Mesothelial cell of epicardium (in vitro differentiated cells): ENCODE measurements at regions not wholly inside any gene's neighbourhood (a gene's known extent, or its start where the extent isn't known, plus 50 kb on each side); places are given as distances from the start of the nearest gene placed in this dataset.

Experiments used
- DNase-seq, 2 experiments: peaks; one replicate each; pipeline ENCODE4 v3.0.0; 2021; ENCODE audit warnings: low spot score in 2 of 2; ENCODE audit not compliant: unreplicated experiment in 2 of 2
- H3K27ac Mint-ChIP-seq: 2 replicates; pipeline ENCODE4 v1.8.0; 2021; ENCODE audit warnings: mixed read lengths
- H3K27me3 Mint-ChIP-seq: 2 replicates; pipeline ENCODE4 v1.8.0; 2021; ENCODE audit warnings: low read depth, mixed read lengths
- H3K36me3 Mint-ChIP-seq: 2 replicates; pipeline ENCODE4 v1.8.0; 2021; ENCODE audit warnings: mixed read lengths
- H3K4me1 Mint-ChIP-seq: 2 replicates; pipeline ENCODE4 v1.8.0; 2021; ENCODE audit warnings: mixed read lengths
- H3K4me3 Mint-ChIP-seq: 2 replicates; pipeline ENCODE4 v1.8.0; 2021; ENCODE audit warnings: mild to moderate bottlenecking, moderate library complexity, mixed read lengths
- H3K9me3 Mint-ChIP-seq: 2 replicates; pipeline ENCODE4 v1.8.0; 2021; ENCODE audit warnings: mixed read lengths
- CTCF ChIP-seq: fragments of 200-600 bp; sonication (generic); IDR thresholded peaks from one replicate; pipeline ENCODE4 v1.5.0; 2021; ENCODE audit warnings: antibody characterized with exemption; ENCODE audit not compliant: unreplicated experiment

DNA sequence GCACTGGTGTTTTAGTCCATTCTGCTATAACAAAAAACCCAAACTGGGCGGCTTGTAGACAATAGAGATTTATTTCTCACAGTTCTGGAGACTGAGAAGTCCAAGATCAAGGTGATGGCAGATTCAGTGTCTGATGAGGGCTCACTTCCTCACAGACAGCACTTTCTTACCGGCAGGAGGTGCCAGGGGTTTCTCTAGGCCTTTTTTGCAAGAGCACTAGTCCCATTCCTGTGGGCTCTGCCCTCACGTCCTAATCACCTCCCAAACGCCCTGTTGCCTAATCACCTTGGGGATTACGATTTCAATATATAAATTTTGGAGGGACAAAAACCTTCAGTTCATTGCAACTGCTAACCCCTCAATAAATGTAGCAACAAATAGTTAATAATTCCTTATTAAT lies 140.0 kb upstream of the SGK1 start:
- Mint-ChIP-seq H3K4me3 (no peak overlapping the region), H3K9me3 (peaks cover 6% of the 10 kb centered on the region)
- no peak for TF ChIP-seq CTCF

GRCh38 chr6:134456226-134456625 lies 138.3 kb upstream of the SGK1 start:
- Mint-ChIP-seq H3K4me1 (peaks cover 30% of the 10 kb centered on the region), H3K4me3 (no peak overlapping the region), H3K27ac (no peak overlapping the region), H3K27me3 (no peaks in the 10 kb centered on the region), H3K9me3 (peaks cover 6% of the 10 kb centered on the region), H3K36me3 (no peaks in the 10 kb centered on the region)
- DNase-seq, result no peak
- TF ChIP-seq CTCF, result no peak

More for the DNA sequence above, 140.0 kb upstream of the SGK1 start:
- Mint-ChIP-seq H3K36me3 (no peaks in the 10 kb centered on the region), H3K4me1 (peaks cover 25% of the 10 kb centered on the region), H3K27ac (no peak overlapping the region), H3K27me3 (no peaks in the 10 kb centered on the region)
- DNase-seq, result no peak

DNA sequence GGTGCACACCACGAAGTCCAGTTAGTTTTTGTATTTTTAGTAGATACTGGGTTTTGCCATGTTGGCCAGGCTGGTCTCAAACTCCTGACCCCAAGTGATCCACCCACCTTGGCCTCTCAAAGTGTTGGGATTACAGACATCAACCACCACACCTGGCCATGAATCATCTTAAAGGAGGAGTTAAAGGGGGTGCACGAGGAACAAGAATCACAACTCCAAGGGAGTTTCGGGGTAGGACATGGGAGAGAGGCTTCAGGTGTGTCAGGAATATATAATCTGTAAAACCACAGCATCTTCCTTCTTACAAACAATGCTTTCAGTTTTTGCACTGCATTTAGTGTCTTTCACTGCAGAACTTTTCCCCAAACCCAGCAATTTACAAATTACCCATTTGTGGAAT lies 137.4 kb upstream of the SGK1 start:
- no peaks in the 10 kb centered on the region for H3K27me3 Mint-ChIP-seq

DNA sequence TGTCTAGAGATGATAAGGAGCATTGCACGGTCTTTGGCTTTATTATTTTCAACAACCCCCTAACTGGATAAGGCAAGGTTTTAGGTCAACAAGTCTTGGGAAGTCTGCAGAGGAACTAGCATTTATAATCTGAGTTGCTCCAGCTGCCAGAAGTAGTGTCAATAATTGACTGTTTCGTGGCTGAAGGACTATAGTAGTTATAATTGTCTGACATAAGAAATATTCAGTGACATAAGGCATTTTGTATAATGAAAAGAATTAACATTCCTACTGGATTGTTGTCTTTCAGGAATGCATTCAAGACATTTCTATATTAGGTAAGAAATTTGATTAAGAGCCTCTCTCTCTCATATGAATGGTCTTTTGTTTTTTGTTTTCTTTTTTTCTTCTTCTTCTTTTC lies 136.9 kb upstream of the SGK1 start:
- no peak for DNase-seq
- peak overlapping the region; percentile 71 for H3K27ac Mint-ChIP-seq
- no peaks in the 10 kb centered on the region for H3K36me3 Mint-ChIP-seq

More for the DNA sequence above, 137.4 kb upstream of the SGK1 start:
- no peak for TF ChIP-seq CTCF
- DNase-seq, result no peak
- no peak overlapping the region for H3K4me3 Mint-ChIP-seq
- H3K27ac Mint-ChIP-seq, result peak overlapping the region; percentile 71
- peaks cover 32% of the 10 kb centered on the region for H3K4me1 Mint-ChIP-seq
- no peaks in the 10 kb centered on the region for H3K36me3 Mint-ChIP-seq
- H3K9me3 Mint-ChIP-seq, result peaks cover 6% of the 10 kb centered on the region

DNA sequence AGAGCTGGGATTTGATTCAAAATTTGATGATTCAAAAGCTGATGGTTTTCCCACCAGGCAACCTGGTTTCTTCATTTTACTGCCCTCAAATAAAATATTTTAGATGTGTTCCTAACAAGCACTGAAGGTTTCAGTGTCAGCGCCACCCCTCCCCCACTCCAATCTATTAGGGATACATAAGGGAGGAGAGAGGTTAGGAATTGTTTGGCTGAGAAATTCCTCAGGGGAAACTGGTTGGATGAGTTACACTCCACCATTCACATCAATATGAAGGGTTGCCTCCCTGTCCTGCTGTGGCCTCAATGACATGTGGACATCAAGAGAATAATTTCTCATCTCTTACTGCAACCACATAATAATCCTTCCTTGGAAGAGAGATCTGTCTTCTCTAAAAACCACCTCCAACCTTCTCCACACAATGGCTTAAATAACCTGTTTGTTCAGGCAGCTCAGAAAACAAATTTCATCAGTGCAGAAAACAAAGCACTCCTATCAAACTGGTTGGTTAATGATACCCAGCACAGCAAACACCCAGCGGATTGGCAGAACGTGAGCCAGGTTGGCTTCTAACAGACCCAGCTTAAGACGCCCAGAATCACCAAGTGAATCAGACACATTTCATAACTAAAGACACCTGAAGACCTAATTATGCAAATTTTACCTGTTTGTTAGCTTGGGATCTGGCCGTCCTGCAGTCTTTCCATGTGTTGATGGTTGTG lies 136.0 kb upstream of the SGK1 start:
- H3K27me3 Mint-ChIP-seq, result no peaks in the 10 kb centered on the region
- peaks cover 32% of the 10 kb centered on the region for H3K4me1 Mint-ChIP-seq
- no peak for DNase-seq
- no peak for TF ChIP-seq CTCF
- H3K27ac Mint-ChIP-seq, result peak overlapping the region; percentile 18
- no peak overlapping the region for H3K4me3 Mint-ChIP-seq
- no peaks in the 10 kb centered on the region for H3K36me3 Mint-ChIP-seq
- H3K9me3 Mint-ChIP-seq, result no peaks in the 10 kb centered on the region

More for the DNA sequence above, 136.9 kb upstream of the SGK1 start:
- H3K27me3 Mint-ChIP-seq, result no peaks in the 10 kb centered on the region
- no peak for TF ChIP-seq CTCF
- no peak overlapping the region for H3K4me3 Mint-ChIP-seq
- H3K9me3 Mint-ChIP-seq, result peaks cover 1% of the 10 kb centered on the region
- peaks cover 32% of the 10 kb centered on the region for H3K4me1 Mint-ChIP-seq
